ENCODE measurements at regions not wholly inside any gene's neighbourhood (a gene's known extent, or its start where the extent isn't known, plus 50 kb on each side); places are given as distances from the start of the nearest gene placed in this dataset.

DNA sequence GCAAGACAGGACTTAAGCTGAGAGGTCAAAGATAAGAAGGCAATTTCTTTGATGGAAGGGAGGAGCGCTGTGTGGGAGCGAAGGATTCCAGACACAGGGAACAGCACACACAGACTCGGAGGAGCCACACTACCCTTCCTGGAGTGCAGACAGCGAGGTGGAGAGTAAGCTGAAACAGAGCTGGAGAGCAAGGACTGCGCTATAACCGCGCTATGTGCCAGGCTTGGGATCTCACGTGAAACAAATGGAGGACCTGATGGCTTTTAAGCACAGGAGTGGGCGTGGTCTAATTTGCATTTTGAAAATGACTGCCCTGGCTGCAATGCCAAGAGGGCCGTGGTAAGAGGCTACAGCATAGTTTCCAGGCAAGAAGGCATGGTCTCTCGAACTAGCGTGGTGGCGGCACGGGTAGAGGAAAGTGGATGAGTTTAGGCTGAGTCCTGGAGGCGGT, 113.9 kb upstream of the SORBS2 start:
- H3K27me3 ChIP-seq (ENCODE audit: control insufficient read depth in 2 of 2, insufficient read depth in 1 of 2, low read length in 1 of 2) = no peaks in the 10 kb centered on the region
- H3K4me3 ChIP-seq (ENCODE audit: low read length in 2 of 2) = no peak overlapping the region
- no peaks in the 10 kb centered on the region for H3K36me3 ChIP-seq (ENCODE audit: control insufficient read depth in 2 of 2, insufficient read depth in 2 of 2, low read length in 1 of 2)
- no peak overlapping the region for H3K27ac ChIP-seq (ENCODE audit: low read depth in 1 of 2, low read length in 1 of 2)
- H3K9me3 ChIP-seq (ENCODE audit: control insufficient read depth in 2 of 2, insufficient read depth in 1 of 2, low read length in 1 of 2) = no peaks in the 10 kb centered on the region
- no peaks in the 10 kb centered on the region for H3K4me1 ChIP-seq (ENCODE audit: control insufficient read depth in 2 of 2, insufficient read depth in 2 of 2, low read length in 2 of 2)
- DNase-seq (ENCODE audit: low read depth in 6 of 9, low spot score in 9 of 9) = no peak
- whole genome bisulfite sequencing = 96% methylated on average over 15 of the region's 15 CpGs

DNA sequence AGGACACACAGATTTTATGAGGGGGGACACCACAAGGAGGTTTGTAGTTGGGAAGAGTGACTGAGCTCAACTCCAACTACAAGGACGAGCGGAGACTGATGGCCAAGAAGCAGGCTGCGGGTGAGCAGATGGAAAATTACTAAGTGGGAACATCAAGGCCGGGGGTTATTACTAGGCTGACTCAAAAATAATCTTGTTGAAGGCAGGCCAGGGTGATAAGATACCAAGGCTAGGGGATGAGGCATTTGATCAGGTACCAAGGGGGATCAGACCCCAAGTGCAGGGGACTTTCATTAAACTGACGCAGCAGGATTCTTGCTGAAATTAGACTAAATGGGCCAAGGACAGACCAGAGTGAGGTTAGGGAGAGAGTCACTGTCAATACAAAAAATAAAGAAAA, 119.4 kb upstream of the SORBS2 start:
- DNase-seq (ENCODE audit: low read depth in 6 of 9, low spot score in 9 of 9) = no peak
- Histone ChIP-seq H3K9me3 (ENCODE audit: control insufficient read depth in 2 of 2, insufficient read depth in 1 of 2, low read length in 1 of 2) (no peaks in the 10 kb centered on the region), H3K4me3 (ENCODE audit: low read length in 2 of 2) (no peak overlapping the region), H3K36me3 (ENCODE audit: control insufficient read depth in 2 of 2, insufficient read depth in 2 of 2, low read length in 1 of 2) (no peaks in the 10 kb centered on the region), H3K4me1 (ENCODE audit: control insufficient read depth in 2 of 2, insufficient read depth in 2 of 2, low read length in 2 of 2) (no peaks in the 10 kb centered on the region), H3K27ac (ENCODE audit: low read depth in 1 of 2, low read length in 1 of 2) (no peak overlapping the region), H3K27me3 (ENCODE audit: control insufficient read depth in 2 of 2, insufficient read depth in 1 of 2, low read length in 1 of 2) (no peaks in the 10 kb centered on the region)
- WGBS = 97% methylated on average over 5 of the region's 5 CpGs

DNA sequence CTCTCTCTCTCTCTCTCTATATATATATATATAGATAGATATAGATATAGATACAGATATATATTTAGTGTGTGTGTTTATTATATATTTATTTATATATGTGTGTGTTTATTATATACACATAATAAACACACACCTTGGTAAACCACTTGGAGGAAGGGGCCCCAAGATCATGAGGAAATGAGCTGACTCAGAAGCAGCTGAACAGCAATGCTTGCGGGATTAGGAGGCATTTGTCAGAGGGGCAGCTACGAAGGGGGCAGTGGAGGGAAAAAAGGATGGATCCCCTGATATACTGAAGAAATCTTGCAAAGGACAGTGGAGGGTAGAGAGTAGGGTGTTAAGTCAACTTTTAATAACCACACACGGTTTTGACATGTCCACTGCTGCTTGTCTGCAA, 120.0 kb upstream of the SORBS2 start:
- no peaks in the 10 kb centered on the region for H3K36me3 ChIP-seq (ENCODE audit: control insufficient read depth in 2 of 2, insufficient read depth in 2 of 2, low read length in 1 of 2)
- H3K9me3 ChIP-seq (ENCODE audit: control insufficient read depth in 2 of 2, insufficient read depth in 1 of 2, low read length in 1 of 2) = no peaks in the 10 kb centered on the region
- H3K4me1 ChIP-seq (ENCODE audit: control insufficient read depth in 2 of 2, insufficient read depth in 2 of 2, low read length in 2 of 2) = no peaks in the 10 kb centered on the region
- DNase-seq (ENCODE audit: low read depth in 6 of 9, low spot score in 9 of 9) = no peak
- WGBS = 59% methylated on average over 3 of the region's 3 CpGs
- H3K27me3 ChIP-seq (ENCODE audit: control insufficient read depth in 2 of 2, insufficient read depth in 1 of 2, low read length in 1 of 2) = no peaks in the 10 kb centered on the region
- H3K27ac ChIP-seq (ENCODE audit: low read depth in 1 of 2, low read length in 1 of 2) = no peak overlapping the region
- no peak overlapping the region for H3K4me3 ChIP-seq (ENCODE audit: low read length in 2 of 2)

DNA sequence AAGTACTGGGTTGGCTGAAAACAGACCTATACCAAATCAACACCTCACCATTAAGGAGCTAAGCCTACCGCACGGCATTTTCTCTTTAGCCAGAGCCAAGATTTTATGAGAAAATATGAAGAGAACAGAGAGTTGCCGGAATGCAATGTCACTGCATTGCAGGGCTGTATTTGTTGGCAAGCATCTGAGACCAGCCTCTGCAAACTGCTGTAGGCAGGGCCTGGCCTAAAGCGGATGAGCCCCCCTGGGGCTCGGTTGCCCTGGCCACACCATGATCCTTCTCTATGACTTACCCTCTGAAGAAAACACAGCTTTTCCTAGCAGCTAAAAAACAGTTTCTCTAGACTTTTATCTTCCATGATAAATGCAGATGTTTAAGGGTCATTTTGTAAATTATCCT, 120.5 kb upstream of the SORBS2 start:
- H3K27ac ChIP-seq (ENCODE audit: low read depth in 1 of 2, low read length in 1 of 2) = no peak overlapping the region
- no peaks in the 10 kb centered on the region for H3K27me3 ChIP-seq (ENCODE audit: control insufficient read depth in 2 of 2, insufficient read depth in 1 of 2, low read length in 1 of 2)
- no peaks in the 10 kb centered on the region for H3K9me3 ChIP-seq (ENCODE audit: control insufficient read depth in 2 of 2, insufficient read depth in 1 of 2, low read length in 1 of 2)
- H3K4me1 ChIP-seq (ENCODE audit: control insufficient read depth in 2 of 2, insufficient read depth in 2 of 2, low read length in 2 of 2) = no peaks in the 10 kb centered on the region
- 94% methylated on average over 5 of the region's 5 CpGs for WGBS
- H3K4me3 ChIP-seq (ENCODE audit: low read length in 2 of 2) = no peak overlapping the region
- no peaks in the 10 kb centered on the region for H3K36me3 ChIP-seq (ENCODE audit: control insufficient read depth in 2 of 2, insufficient read depth in 2 of 2, low read length in 1 of 2)
- no peak for DNase-seq (ENCODE audit: low read depth in 6 of 9, low spot score in 9 of 9)

DNA sequence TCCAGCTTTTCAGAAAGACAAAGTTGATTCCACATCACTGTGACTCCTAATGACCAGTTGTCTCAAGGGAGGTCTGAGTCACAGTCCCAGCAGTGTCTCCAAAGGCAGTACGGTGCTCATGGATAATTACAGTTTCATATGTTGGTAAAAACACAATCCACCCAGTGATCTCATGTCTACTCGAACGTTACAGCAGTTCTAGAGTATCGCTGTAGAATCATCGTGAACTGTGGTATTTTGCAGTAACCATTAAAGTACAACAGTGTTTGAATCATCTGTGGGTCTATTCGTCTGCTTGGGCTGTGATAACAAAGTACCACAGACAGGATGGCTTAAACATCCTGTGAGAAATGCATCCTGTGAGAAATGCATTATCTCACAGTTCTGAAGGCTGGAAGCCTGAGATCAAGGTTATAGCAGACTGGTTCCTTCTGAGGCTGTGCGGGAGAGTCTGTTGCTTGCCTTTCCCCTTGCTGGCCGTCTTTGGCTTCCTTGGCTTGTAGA, 121.1 kb upstream of the SORBS2 start:
- Histone ChIP-seq H3K9me3 (ENCODE audit: control insufficient read depth in 2 of 2, insufficient read depth in 1 of 2, low read length in 1 of 2) (no peaks in the 10 kb centered on the region), H3K4me1 (ENCODE audit: control insufficient read depth in 2 of 2, insufficient read depth in 2 of 2, low read length in 2 of 2) (no peaks in the 10 kb centered on the region), H3K36me3 (ENCODE audit: control insufficient read depth in 2 of 2, insufficient read depth in 2 of 2, low read length in 1 of 2) (no peaks in the 10 kb centered on the region), H3K4me3 (ENCODE audit: low read length in 2 of 2) (no peak overlapping the region), H3K27ac (ENCODE audit: low read depth in 1 of 2, low read length in 1 of 2) (no peak overlapping the region), H3K27me3 (ENCODE audit: control insufficient read depth in 2 of 2, insufficient read depth in 1 of 2, low read length in 1 of 2) (no peaks in the 10 kb centered on the region)
- WGBS = 95% methylated on average over 8 of the region's 8 CpGs
- no peak for DNase-seq (ENCODE audit: low read depth in 6 of 9, low spot score in 9 of 9)

DNA sequence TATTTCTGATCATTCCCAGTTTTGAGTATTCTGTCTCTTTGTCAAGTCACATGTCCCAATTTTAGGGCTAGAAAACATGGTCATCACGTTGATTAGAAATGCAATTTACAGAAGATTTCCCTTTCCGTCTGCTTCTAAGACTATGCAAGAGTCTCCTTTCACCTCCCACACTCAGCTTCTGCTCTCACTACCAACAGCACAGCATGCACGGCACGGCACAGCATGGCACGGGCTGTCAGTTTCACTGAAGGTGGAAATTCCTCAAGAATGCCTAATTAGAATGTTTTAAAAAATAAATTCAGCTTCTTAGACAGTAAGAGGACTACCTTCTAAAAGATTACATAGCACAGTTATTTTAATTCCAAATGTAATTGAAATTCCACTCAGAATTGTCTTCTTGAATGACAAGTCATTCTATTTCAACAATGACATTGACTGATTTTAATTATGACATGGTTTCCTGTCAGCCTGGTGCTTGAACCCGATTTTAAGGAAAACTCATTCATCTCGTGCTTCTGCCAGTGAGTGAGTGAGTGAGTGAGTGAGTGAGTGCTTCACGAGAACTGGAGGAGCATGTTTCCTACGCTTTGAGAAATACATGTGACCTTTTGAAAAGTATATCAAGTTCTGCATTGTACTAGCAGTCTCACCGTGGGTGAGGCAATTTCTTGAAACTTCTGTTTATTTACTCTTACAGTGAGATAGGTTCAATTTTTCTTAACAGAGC, 124.8 kb upstream of the SORBS2 start:
- H3K9me3 ChIP-seq (ENCODE audit: control insufficient read depth in 2 of 2, insufficient read depth in 1 of 2, low read length in 1 of 2) = no peaks in the 10 kb centered on the region
- no peaks in the 10 kb centered on the region for H3K4me1 ChIP-seq (ENCODE audit: control insufficient read depth in 2 of 2, insufficient read depth in 2 of 2, low read length in 2 of 2)
- no peak overlapping the region for H3K4me3 ChIP-seq (ENCODE audit: low read length in 2 of 2)
- no peaks in the 10 kb centered on the region for H3K27me3 ChIP-seq (ENCODE audit: control insufficient read depth in 2 of 2, insufficient read depth in 1 of 2, low read length in 1 of 2)
- WGBS = 65% methylated on average over 10 of the region's 10 CpGs
- no peak overlapping the region for H3K27ac ChIP-seq (ENCODE audit: low read depth in 1 of 2, low read length in 1 of 2)
- H3K36me3 ChIP-seq (ENCODE audit: control insufficient read depth in 2 of 2, insufficient read depth in 2 of 2, low read length in 1 of 2) = no peaks in the 10 kb centered on the region
- no peak for DNase-seq (ENCODE audit: low read depth in 6 of 9, low spot score in 9 of 9)

DNA sequence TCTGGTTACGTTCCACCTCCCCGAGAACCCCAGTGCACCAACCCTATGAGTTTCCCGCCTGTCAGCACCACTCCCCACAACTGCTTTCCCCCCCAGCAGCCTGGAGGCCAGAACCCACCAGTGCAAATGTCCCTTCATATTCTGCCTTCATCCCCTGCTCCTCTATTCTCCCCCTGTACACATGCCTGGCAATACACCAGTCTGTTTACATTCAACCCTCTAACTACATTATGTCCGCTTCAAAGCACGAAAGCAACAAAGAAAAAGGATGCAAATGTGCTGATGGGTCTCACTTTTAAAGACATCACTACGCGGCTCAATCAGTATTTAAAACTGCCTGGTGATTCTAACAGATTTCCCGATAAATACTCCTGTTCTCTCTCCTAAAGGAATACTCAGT, 126.7 kb upstream of the SORBS2 start:
- WGBS = 97% methylated on average over 8 of the region's 8 CpGs
- H3K9me3 ChIP-seq (ENCODE audit: control insufficient read depth in 2 of 2, insufficient read depth in 1 of 2, low read length in 1 of 2) = no peaks in the 10 kb centered on the region
- H3K36me3 ChIP-seq (ENCODE audit: control insufficient read depth in 2 of 2, insufficient read depth in 2 of 2, low read length in 1 of 2) = no peaks in the 10 kb centered on the region
- no peaks in the 10 kb centered on the region for H3K4me1 ChIP-seq (ENCODE audit: control insufficient read depth in 2 of 2, insufficient read depth in 2 of 2, low read length in 2 of 2)
- DNase-seq (ENCODE audit: low read depth in 6 of 9, low spot score in 9 of 9) = no peak
- H3K4me3 ChIP-seq (ENCODE audit: low read length in 2 of 2) = no peak overlapping the region
- no peaks in the 10 kb centered on the region for H3K27me3 ChIP-seq (ENCODE audit: control insufficient read depth in 2 of 2, insufficient read depth in 1 of 2, low read length in 1 of 2)
- H3K27ac ChIP-seq (ENCODE audit: low read depth in 1 of 2, low read length in 1 of 2) = no peak overlapping the region

DNA sequence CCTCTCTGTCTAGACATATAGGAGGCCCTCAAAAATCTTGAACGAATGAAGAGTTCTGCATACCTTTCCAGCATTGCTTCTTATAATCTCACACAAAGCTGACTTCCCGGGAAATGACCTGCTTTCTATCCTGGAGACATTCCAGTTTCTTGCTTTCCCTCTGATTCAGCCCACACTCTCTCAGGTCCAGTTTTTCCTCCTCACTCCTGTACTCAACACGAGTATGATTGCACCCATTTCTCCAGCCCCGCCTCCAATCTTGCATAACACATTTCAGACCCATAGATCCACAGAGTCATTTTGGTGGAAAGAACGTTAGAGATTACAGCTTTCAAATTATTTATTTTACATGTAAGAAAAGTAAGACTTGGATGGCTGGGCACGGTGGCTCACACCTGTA, 127.5 kb upstream of the TLR3 start:
- Histone ChIP-seq H3K36me3 (ENCODE audit: control insufficient read depth in 2 of 2, insufficient read depth in 2 of 2, low read length in 1 of 2) (no peaks in the 10 kb centered on the region), H3K27ac (ENCODE audit: low read depth in 1 of 2, low read length in 1 of 2) (no peak overlapping the region), H3K4me1 (ENCODE audit: control insufficient read depth in 2 of 2, insufficient read depth in 2 of 2, low read length in 2 of 2) (no peaks in the 10 kb centered on the region), H3K9me3 (ENCODE audit: control insufficient read depth in 2 of 2, insufficient read depth in 1 of 2, low read length in 1 of 2) (no peaks in the 10 kb centered on the region), H3K27me3 (ENCODE audit: control insufficient read depth in 2 of 2, insufficient read depth in 1 of 2, low read length in 1 of 2) (no peaks in the 10 kb centered on the region), H3K4me3 (ENCODE audit: low read length in 2 of 2) (no peak overlapping the region)
- 94% methylated on average over 6 of the region's 6 CpGs for WGBS
- no peak for DNase-seq (ENCODE audit: low read depth in 6 of 9, low spot score in 9 of 9)

DNA sequence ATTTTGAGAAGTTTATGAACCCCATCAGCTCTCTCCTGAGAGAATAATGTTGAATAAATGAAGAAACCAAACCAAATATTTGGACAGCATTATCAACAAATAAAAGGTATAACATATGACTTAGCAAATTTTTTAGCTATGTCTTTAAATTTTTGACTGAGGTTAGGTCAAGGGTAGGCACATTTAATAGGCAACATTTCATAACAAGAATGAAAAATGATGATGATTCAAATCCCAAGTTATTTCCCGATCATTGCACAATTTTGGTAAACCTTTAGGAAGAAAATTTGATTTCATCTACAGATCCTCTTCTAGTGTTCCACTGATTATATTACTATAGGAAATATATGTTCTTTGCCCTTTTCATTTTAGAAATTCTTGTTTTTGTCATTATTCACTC, 123.7 kb upstream of the TLR3 start:
- Histone ChIP-seq H3K4me1 (ENCODE audit: control insufficient read depth in 2 of 2, insufficient read depth in 2 of 2, low read length in 2 of 2) (no peaks in the 10 kb centered on the region), H3K27ac (ENCODE audit: low read depth in 1 of 2, low read length in 1 of 2) (no peak overlapping the region), H3K36me3 (ENCODE audit: control insufficient read depth in 2 of 2, insufficient read depth in 2 of 2, low read length in 1 of 2) (no peaks in the 10 kb centered on the region), H3K27me3 (ENCODE audit: control insufficient read depth in 2 of 2, insufficient read depth in 1 of 2, low read length in 1 of 2) (no peaks in the 10 kb centered on the region), H3K4me3 (ENCODE audit: low read length in 2 of 2) (no peak overlapping the region), H3K9me3 (ENCODE audit: control insufficient read depth in 2 of 2, insufficient read depth in 1 of 2, low read length in 1 of 2) (no peaks in the 10 kb centered on the region)
- 99% methylated on average over 1 of the region's 1 CpG for WGBS
- no peak for DNase-seq (ENCODE audit: low read depth in 6 of 9, low spot score in 9 of 9)

Data from thymus (tissue), 11 donors.